HG03108 (cell line): ENCODE measurements at regions not wholly inside any gene's neighbourhood (a gene's known extent, or its start where the extent isn't known, plus 50 kb on each side); places are given as distances from the start of the nearest gene placed in this dataset.
"Not testable (repeated sequence)": the region's sequence is repeated elsewhere in the genome, so short reads cannot be mapped to it uniquely, and the experiment has no call there.

Experiments
- ATAC-seq: cut with Tn5 transposase; IDR thresholded peaks from one replicate; pipeline ENCODE4 v1.9.1; 2021; ENCODE audit warnings: moderate library complexity; ENCODE audit not compliant: unreplicated experiment

DNA sequence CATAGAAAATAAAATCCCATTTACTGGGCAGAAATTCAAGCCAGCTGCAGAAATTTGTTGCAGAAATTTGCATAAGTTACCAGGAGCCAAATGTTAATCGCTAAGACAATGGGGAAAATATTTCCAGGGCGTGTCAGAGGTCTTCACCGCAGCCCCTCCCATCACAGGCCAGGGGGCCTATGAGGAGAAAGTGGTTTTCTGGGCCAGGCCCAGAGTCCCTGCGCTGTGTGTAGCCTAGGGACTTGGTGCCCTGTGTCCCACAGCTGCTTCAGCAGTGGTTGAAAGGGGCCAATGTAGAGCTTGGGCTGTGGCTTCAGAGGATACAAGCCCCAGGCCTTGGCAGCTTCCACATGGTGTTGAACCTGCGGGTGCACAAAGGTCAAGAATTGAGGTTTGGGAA is 278.9 kb upstream of the PCDH9 start:
- ATAC-seq = no peak

DNA sequence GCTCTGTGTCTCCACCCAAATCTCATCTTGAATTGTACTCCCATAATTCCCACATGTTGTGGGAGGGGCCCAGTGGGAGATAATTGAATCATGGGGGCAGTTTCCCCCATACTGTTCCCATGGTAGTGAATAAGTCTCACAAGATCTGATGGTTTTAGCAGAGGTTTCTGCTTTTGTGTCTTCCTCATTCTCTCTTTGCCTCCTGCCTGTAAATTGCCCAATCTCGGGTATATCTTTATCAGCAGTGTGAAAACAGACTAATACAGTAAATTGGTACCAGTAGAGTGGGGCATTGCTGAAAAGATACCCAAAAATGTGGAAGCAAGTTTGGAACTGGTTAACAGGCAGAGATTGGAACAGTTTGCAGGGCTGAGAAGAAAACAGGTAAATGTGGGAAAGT is 278.1 kb upstream of the PCDH9 start:
- ATAC-seq = not testable (repeated sequence)

DNA sequence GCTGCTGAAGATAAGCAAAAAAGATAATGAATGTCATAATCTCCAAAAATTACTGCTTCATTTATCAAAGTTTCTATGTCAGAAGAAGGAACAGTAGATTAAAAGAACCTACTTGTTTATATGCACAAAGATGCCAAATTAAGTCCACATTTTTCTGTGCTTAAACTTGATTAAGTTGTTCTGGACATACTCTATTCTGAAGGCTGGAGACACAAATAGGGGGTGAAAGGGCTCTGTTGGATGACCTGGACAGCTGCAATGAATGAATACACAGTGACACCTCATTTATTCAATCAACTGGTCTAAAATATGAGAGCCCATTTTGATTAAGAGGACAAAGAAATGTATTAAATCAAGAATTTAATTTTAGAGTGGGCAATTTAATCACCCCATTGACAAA is 276.3 kb upstream of the PCDH9 start:
- ATAC-seq = no peak

DNA sequence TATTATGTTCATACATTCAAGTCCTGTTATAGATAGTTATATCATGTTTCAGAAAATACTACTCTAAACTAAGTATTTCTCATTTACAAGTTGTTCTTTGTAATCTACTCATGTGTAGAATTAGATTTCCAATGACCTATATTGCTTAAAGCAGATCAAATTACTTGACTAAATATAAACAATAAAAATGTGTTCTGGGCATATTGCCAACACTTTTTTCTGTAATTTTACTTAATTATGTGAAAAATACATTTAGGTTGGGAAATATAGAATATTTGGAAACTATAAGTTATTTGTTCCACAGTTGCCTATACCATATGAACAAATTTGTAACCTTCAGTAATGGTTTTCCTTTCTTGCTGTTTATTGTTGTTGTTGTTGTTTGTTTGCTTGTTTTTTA is 275.2 kb upstream of the PCDH9 start:
- no peak for ATAC-seq

DNA sequence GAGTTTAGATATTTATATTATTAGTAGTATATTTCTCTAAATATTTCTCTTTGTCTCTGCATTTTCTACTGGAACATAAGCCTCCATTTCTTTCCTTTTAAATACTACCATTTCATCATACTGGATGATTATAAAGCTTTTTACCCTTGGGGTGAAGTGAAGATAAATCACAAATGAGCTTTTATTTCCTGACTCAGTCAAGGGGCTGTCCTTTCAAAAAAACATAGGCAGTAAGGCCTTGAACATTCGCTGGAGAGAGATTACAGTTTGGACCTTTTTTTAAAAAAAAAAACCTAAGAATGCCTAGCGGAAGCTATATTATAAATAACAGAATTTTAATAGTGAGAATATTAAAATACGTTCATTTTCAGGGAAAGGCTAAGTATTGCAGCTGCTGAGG is 268.8 kb upstream of the PCDH9 start:
- no peak for ATAC-seq

DNA sequence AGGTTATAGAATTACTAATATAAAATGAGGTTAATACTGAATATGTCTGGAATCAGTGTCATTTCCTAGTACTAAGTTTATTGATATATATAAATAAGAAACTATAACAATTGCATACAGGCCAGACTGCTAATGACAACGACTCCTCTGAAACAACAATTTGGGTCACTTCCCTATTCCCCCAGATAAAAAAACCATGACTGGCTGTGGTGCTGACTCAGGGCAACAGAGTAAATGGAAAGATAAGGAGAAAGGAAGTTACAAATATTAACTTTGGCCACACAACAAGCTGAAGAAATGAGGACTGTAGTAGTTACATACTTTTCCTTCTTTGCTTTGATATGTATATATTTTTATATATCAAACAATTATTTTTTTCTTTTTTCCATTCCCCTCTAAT is 263.7 kb upstream of the PCDH9 start:
- no peak for ATAC-seq

DNA sequence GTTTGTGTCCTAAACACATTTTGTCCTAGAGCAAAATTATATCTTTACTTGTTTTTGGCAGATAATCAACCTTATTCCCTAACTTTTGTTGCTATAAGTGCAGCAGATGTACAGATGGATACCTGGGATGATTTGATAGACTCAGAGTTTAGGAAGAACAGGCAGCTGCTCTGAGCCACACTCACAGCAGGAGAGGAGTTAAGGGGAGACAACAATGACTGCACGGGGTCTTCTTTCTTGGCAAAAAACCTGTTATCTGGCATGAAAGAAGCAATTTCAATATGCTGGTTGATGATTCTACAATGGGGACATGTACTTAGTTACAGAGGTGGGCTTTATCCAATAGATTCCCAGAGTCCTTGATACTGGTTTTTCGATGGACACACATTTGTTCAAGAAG is 258.9 kb upstream of the PCDH9 start:
- ATAC-seq = no peak

DNA sequence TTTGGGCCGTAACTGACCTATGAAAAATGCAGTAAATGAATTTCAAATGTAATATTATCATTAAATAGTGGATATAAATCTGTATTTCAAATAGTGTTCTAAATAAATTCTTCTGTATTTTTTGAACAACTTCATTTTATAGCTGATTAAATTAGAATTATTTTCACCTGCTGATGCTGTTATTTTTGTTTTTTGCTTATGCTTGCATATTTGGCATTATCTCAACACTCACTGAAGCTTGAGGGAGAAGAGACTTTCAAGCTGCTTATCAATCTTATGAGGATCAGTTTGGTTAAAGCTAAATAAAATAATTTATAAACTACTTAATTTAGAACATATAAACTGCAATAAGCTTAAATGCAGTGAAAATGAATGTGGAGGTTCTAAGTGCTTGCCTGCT is 251.3 kb upstream of the PCDH9 start:
- no peak for ATAC-seq

DNA sequence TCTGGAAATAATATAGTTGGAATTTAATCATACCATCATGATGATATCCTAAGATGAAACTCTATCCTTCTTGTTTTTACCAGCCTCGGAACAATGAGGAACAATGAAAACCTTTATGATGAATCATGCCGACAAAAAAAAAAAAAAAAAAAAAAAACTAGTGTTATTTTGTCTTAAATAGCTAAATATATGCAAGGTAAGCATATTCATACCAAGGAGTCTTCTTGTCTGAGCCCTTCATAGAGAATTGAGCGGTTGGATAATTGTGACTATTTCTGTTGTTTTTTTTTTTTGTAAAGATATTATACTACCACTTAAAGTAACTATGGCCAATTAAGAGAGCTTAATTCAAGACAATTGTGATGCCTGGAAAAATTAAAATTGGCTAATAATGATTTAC is 244.0 kb upstream of the PCDH9 start:
- no peak for ATAC-seq

DNA sequence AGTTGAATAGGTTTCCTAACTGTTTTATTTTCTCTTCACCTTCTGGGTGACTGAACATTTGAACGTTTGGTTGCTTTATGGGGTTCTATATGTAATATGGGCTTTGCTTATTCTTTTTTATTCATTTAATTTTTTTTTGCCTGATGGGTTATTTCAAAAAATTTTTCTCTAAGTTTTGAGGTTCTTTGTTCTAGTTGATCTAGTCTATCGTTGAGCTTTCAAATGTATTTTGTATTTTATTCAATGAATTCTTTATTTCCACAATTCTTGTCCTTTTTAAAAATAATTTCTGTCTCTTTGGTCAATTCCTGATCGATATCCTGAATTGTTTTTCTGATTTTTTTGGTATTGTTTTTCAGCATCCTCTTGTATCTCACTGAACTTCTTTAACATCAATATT is 239.5 kb upstream of the PCDH9 start:
- no peak for ATAC-seq

DNA sequence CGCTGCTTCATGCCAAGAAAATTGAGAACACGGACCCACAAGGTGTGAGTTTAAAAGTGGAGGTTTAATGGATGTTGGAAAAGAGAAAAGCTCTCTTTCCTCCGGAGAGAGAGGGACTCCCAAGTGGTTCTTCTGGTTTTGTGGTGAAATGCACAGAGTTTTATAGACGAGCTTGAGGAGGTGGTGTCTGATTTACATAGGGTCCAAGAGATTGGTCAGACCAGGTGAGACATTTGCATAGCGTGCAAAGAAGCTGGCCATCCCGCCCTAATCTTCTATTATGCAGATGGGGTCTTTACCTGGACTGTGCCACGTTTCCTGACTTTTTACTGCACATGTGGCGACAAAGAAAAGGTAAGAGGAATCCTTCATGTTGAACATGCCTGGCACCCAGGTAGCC is 236.4 kb upstream of the PCDH9 start:
- no peak for ATAC-seq

DNA sequence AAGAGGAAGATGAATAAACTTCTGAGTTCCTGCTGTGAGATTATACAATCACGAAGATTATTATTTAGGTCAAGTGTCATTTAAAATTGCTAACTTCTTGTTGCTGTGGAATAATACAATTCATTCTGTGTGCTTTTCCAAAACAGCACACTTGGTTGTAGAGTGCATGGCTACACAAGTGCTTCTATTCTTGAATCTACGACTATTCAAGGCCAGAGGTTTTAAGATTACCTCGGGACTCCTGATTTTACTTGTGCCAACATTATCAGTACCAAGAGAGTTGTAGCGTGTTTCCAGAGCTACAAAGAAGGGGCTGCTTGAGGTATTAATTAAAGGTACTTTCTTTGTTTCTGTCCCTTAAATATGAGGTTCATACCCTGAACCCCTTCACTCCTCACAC is 234.0 kb upstream of the PCDH9 start:
- ATAC-seq = no peak

DNA sequence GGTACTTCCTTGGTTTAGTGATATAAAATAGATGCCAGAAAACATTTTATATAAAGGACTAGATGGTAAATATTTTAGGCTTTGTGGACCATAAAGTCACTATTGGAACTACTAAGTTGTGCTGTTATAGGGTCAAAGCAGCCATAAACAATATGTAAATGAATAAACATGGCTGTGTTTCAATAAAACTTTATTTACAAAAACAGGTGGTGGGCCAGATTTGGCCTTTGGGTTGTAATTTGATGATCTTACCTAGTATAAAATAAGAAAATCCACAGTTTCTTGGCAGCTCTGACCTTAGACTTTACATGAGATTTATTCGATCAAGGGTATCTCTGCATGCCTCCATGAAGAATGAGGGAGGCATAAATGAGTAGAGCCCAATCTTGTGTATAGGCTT is 232.0 kb upstream of the PCDH9 start:
- ATAC-seq = no peak

DNA sequence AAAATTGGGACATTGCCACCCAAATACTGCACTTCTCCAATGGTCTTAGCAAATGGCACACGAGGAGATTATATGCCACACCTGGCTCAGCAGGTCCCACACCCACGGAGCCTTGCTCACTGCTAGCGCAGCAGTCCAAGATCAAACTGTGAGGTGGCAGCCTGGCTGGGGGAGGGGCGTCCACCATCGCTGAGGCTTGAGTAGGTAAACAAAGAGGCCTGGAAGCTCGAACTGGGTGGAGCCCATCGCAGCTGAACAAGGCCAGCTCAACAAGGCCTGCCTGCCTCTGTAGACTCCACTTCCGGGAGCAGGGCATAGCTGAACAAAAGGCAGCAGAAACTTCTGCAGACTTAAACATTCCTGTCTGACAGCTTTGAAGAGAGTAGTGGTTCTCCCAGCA is 222.4 kb upstream of the PCDH9 start:
- ATAC-seq = not testable (repeated sequence)

DNA sequence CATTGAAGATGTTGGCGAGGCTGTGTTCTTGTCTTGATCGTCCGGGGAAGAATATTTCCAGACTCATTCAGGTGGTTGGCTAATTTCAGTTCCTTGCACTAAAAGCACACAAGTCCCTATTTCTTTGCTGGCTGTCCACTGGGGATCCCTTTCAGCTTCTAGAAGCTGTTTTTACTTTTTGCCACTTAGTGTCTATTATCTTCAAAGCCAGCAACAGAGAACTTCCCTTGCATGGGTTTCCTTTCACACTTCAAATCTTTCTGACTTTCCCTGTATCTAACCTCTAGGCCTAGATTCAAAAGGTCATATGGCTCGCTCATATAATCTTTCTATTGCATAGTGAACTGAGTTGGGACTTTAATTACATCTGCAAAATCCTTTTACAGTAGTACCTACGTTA is 215.3 kb upstream of the PCDH9 start:
- ATAC-seq = no peak

DNA sequence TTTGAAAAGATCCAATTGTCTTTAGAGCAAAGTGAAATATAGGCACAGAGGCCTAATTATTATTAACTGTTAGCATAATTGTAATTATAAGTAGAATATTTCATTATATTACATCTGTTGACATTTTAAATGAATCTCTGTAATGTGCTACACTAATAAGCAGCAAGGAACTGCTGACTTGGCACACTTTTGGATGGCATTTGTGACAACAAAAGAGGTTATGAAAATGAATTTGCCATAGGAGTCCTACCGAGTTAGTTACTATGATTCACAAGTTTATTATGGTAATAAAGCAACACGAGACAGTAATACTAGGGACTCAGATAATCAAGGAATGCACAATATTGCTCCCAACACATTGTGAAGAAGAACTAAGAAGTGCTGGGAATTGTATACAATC is 213.8 kb upstream of the PCDH9 start:
- no peak for ATAC-seq

DNA sequence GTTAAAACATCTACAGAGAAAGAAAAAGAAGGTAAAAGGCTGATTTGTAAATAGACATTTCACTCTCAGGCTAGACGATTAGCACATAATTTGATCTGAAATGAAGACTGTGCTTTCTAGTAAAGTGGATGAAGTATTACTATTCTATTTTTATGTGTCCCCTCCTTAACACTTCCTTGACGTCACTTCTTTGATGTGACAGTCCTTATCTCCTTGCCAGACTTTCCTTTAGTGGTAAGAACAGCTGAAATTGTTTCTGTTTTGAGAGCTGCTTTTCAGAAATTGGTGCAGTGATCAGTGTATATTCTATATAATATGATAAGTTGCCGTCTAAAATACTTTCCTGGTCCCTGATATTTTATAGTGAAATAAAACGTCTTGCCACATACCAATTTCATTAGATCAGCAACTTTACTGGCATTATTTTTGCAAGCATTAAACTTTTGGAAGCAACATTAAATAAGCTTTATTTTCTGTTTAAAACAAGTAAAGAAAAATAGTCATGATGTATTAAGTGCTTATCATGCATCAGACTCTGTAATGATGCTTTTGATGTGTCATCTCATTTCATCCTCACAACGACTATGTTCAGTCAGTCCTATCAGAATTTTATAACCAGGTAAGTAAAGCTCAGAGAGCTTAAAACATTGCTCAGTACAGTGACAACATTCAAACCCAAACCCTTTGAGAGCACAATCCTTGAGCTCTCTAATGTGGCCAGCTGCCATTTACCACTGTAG is 210.3 kb upstream of the PCDH9 start:
- ATAC-seq = no peak

DNA sequence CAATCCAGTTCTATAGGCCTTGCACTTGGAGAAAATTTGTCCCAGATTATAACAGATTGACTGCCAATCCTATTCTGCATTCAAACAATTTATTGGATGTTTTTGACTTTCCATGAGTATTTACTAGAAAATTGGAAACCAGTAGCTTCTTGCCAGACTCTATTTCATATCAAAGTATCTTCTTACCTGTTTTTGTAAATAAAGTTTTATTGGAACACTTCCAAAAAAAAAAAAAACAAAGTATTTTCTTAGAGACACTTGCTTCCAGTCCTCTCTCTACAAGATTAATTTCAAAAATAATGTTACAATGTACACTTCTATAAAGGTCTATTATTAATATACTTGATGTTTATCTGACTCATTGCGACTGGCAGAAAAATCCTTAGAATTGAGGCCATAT is 209.2 kb upstream of the PCDH9 start:
- no peak for ATAC-seq

DNA sequence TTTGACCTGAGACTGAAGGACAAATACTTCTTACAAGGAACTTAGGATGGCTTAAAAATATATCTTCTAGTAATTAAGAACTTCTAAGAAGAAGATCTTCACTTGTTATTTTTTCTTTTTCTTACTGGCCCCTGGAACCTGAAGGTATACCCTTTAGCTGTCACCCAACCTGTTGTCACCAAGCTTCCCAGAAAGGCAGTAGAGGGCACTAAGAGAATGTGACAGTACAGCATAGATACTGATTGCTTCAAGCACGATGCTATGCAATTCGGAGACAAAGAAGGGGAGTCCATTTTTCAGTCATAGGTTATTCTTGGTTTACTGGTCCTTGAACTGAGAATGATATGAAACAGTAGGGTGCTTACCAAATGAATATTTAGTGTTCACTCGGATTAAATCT is 208.3 kb upstream of the PCDH9 start:
- no peak for ATAC-seq

DNA sequence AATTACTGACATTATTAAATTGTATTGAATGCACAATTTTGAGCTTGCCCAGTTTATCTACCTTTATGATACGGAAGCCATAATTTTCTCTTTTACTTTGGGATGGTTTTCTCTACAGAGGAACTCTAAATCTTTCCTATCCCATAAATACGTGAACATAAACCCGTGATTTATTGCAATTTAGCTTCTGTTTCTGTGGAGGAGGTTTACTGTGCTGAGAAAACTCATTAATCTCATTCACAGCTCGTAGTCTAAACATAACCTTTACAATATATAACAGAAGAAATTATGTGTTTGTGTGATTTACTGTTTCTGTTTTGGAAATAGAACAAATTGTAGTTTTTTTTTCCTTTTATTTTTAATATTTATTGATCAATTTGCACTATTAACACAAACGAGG is 207.1 kb upstream of the PCDH9 start:
- no peak for ATAC-seq

DNA sequence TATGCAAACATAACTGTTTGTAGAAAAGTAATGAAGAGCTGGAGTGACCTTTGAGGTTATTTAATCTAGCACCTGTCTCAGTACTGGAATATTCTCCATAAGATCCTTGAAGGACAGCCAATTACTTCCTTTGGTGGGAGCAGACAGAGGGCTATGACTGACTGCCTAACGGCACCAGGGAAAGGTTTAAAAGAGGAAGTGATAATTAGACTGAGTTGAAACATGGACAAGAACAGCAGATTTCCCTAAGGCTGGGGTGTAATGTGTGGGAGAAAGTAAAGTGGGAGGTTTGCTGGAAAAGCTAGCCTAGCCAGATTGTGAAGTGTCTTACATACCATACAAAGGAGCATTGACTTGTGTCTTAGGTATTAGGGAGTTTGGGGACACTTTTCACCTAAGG is 191.3 kb upstream of the PCDH9 start:
- no peak for ATAC-seq

DNA sequence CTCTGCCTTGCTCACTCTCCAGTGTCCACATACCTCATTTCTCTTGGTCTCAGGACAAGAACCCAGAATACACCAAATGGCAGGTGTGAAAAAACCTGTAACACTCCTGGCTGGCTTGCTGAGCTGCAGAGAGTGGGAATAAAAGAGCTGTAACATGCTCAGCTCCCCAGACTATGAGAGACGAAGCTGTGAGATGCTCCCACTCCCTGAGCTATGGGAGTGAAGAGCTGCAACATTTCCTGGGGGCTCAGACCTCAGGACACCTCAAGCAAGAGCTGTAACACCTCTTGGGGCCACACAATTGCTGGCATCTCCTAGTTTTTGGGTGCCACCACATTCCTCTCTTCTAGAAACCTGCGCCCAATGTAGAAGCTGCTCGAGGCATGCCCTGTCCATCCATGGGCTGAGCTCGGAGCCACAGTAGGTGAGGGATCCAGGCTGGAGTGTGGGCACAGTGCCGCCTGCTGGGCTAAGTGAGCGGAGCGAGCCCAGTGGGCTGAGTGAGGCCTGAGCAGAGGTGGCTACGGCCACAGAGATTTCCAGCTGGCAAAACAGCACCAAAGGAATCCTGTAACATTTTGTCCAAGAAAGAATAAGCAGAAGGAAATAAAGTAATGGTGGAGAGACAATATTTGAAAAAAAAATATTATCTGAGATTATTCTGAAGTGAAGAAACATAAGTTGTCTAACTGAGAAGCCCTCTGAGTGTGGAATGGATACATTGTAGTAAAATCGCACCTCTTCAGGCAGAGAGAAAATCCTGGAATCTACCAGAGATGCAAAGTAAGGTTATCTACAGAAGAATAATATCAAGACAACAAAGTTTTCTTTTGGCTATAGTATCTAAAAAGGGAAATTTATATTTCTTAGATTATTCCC is 186.2 kb upstream of the PCDH9 start:
- ATAC-seq = no peak

DNA sequence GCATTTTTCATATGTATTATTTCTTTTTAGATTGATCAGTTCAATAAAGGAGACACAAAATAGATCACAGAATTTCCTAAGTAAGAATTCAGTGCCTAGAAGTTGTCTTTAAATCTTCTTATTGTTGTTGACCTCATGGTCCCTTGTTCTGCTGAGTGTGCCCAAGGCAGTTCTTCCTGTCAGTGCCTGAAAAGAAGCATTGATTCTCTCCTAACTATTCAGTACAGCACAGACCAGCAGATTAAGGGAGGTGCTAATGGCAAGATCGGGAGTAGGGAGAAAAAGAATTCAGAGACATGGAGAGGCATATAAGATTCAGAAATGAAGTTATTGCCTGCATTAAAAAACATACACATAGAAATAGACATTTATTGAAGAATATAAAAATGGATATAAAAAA is 180.5 kb upstream of the PCDH9 start:
- no peak for ATAC-seq
